A549 (cell line): ENCODE measurements at regions not wholly inside any gene's neighbourhood (a gene's known extent, or its start where the extent isn't known, plus 50 kb on each side); places are given as distances from the start of the nearest gene placed in this dataset.

Experiments used
- ATAC-seq, 2 experiments: fragments of 200-7000 bp in 1 of 2; fragments of >200 bp in 1 of 2; cut with Nextera tagmentation in 1 of 2; cut with Tn5 transposase in 1 of 2; 3 replicates each; pipeline versions ENCODE4 v1.8.0 to v1.9.1; 2018 to 2020; ENCODE audit warnings: mild to moderate bottlenecking in 1 of 2, moderate library complexity in 1 of 2
- CTCF ChIA-PET: fragments of 300-600 bp; sonication (Branson Sonifier 250); formaldehyde crosslinking; extraction: SDS; loops from one replicate; lab custom pipeline; 2021; ENCODE audit warnings: antibody characterized with exemption, inconsistent platforms; lab: Yijun Ruan, JAX
- POLR2A ChIA-PET: fragments of 350-600 bp; formaldehyde crosslinking; extraction: SDS; loops from one replicate; lab custom pipeline; 2021; ENCODE audit warnings: antibody characterized with exemption, inconsistent platforms; lab: Yijun Ruan, JAX
- DNase-seq, 2 experiments: peaks; one replicate each; pipeline versions ENCODE4 v3.0.0 to v3.0.0-alpha.2; 2011 to 2016; ENCODE audit warnings: low read depth in 1 of 2, low spot score in 1 of 2
- FAIRE-seq: peaks from 2 replicates; lab custom pipeline; 2011; peaks lifted over from hg19 to GRCh38; lab: Jason Lieb, UNC
- H3K27ac ChIP-seq, 2 experiments: fragments of >200 bp; sonication (Bioruptor Twin); formaldehyde crosslinking; 3 replicates each; pipeline ENCODE4 v1.5.1; 2016 to 2017
- H3K4me1 ChIP-seq: fragments of >200 bp; sonication (Bioruptor Twin); formaldehyde crosslinking; 3 replicates; pipeline ENCODE4 v1.6.1; 2016
- H3K4me2 ChIP-seq: fragments of >200 bp; sonication (Bioruptor Twin); formaldehyde crosslinking; 3 replicates; pipeline ENCODE4 v1.6.1; 2016
- H3K4me3 ChIP-seq: fragments of >200 bp; sonication (Bioruptor Twin); formaldehyde crosslinking; 3 replicates; pipeline ENCODE4 v1.5.1; 2016
- H3K9me3 ChIP-seq: fragments of >200 bp; sonication (Bioruptor Twin); formaldehyde crosslinking; 3 replicates; pipeline ENCODE4 v1.6.1; 2016
- EHMT2 ChIP-seq: fragments of 200-600 bp; sonication (generic); IDR thresholded peaks from 2 replicates; pipeline ENCODE4 v1.6.1; 2016; ENCODE audit warnings: antibody characterized with exemption, low read depth, mild to moderate bottlenecking, moderate library complexity
- ELK1 ChIP-seq: fragments of 150-350 bp; IDR thresholded peaks from 2 replicates; pipeline ENCODE4 v1.6.1; 2014; ENCODE audit warnings: low read depth, mild to moderate bottlenecking, low read length
- ESRRA ChIP-seq: fragments of 150-350 bp; IDR thresholded peaks from 2 replicates; pipeline ENCODE4 v1.6.1; 2014; ENCODE audit warnings: mild to moderate bottlenecking, low read length, borderline replicate concordance
- GATA3 ChIP-seq: IDR thresholded peaks from 2 replicates; pipeline ENCODE4 v1.6.1; 2012; ENCODE audit warnings: borderline replicate concordance
- HOXB13 ChIP-seq: fragments of 250-450 bp; sonication (Bioruptor Pico); IDR thresholded peaks from 2 replicates; pipeline ENCODE4 v1.5.0; 2020; ENCODE audit warnings: low read depth, mild to moderate bottlenecking, moderate library complexity
- HOXB5 ChIP-seq: fragments of 250-450 bp; sonication (Bioruptor Pico); IDR thresholded peaks from 2 replicates; pipeline ENCODE4 v1.5.0; 2020; ENCODE audit warnings: mild to moderate bottlenecking, moderate library complexity
- JUN ChIP-seq, 2 experiments: fragments of >200 bp; sonication (Bioruptor Twin); formaldehyde crosslinking; IDR thresholded peaks; 2 replicates in 1 of 2; 3 replicates in 1 of 2; pipeline ENCODE4 v1.6.1; 2016 to 2017
- JUNB ChIP-seq: fragments of >200 bp; sonication (Bioruptor Twin); formaldehyde crosslinking; IDR thresholded peaks from 2 replicates; pipeline ENCODE4 v1.6.1; 2016
- KDM5A ChIP-seq: fragments of 200-600 bp; sonication (generic); IDR thresholded peaks from 2 replicates; pipeline ENCODE4 v1.6.1; 2016; ENCODE audit warnings: antibody characterized with exemption, mild to moderate bottlenecking
- MAFK ChIP-seq: fragments of 450-650 bp; IDR thresholded peaks from 2 replicates; pipeline ENCODE4 v1.6.1; 2014; ENCODE audit not compliant: partially characterized antibody
- NPAS2 ChIP-seq: fragments of 250-450 bp; sonication (Bioruptor Pico); IDR thresholded peaks from 2 replicates; pipeline ENCODE4 v1.8.0; 2022; ENCODE audit warnings: mild to moderate bottlenecking, moderate library complexity, borderline replicate concordance
- PHF8 ChIP-seq: fragments of 200-600 bp; sonication (generic); IDR thresholded peaks from 2 replicates; pipeline ENCODE4 v1.6.1; 2016; ENCODE audit warnings: low read depth, mild to moderate bottlenecking, antibody characterized with exemption, moderate library complexity, borderline replicate concordance
- RAD21 ChIP-seq, 2 experiments: fragments of >200 bp in 1 of 2; sonication (Bioruptor Twin) in 1 of 2; formaldehyde crosslinking in 1 of 2; IDR thresholded peaks in 1 of 2; conservative IDR thresholded peaks in 1 of 2; 2 replicates in 1 of 2; 3 replicates in 1 of 2; pipeline ENCODE4 v1.6.1; 2012 to 2018; ENCODE audit warnings: inconsistent platforms in 1 of 2
- REST ChIP-seq: fragments of 200-600 bp; sonication (generic); IDR thresholded peaks from 2 replicates; pipeline ENCODE4 v1.6.1; 2016; ENCODE audit warnings: antibody characterized with exemption, mild to moderate bottlenecking, moderate library complexity
- RFX5 ChIP-seq: fragments of 450-650 bp; IDR thresholded peaks from 2 replicates; pipeline ENCODE4 v1.7.1; 2014; ENCODE audit warnings: antibody characterized with exemption, mild to moderate bottlenecking, moderate library complexity
- TFCP2L1 ChIP-seq: fragments of 250-450 bp; sonication (Bioruptor Pico); IDR thresholded peaks from 2 replicates; pipeline ENCODE4 v1.5.0; 2021; ENCODE audit warnings: mild to moderate bottlenecking
- ZC3H11A ChIP-seq: fragments of 450-650 bp; IDR thresholded peaks from 2 replicates; pipeline ENCODE4 v1.6.1; 2014; ENCODE audit warnings: antibody characterized with exemption, mild to moderate bottlenecking
- ZFP36 ChIP-seq: fragments of 450-650 bp; IDR thresholded peaks from 2 replicates; pipeline ENCODE4 v1.6.1; 2014; ENCODE audit warnings: borderline replicate concordance; ENCODE audit not compliant: partially characterized antibody
- WGBS: methylation state at CpG from one replicate; pipeline ENCODE4 v1.1.6; 2017; ENCODE audit errors: missing lambda C conversion rate; 5-methylcytosine and 5-hydroxymethylcytosine counted together

- DNase-seq (no peak), ATAC-seq (no peak), FAIRE-seq (no peak)
- WGBS, result 94% methylated on average over 10 of the region's 10 CpGs
- Histone ChIP-seq H3K4me3 (no peak overlapping the region), H3K27ac (no peak overlapping the region), H3K4me1 (0 out of 3 replicates have a peak, but pooled peaks cover 4% of the 10 kb centered on the region), H3K9me3 (no peaks in the 10 kb centered on the region), H3K4me2 (no peak overlapping the region)
- TF ChIP-seq ZC3H11A (no peak), HOXB13 (no peak), GATA3 (no peak)
- ChIA-PET POLR2A (no interaction called here), CTCF (interaction anchor here (1.2 to 3.7 kb wide), 2 partner anchors 9 to 11 kb away, joined by 3 to 23 read pairs; no protein-coding TSS in a partner anchor)
These were observed 81.6 kb downstream of the FOXA2 start for GRCh38 chr20:22502731-22503191.

- CTCF ChIA-PET, result interaction anchor here (1.1 to 3.6 kb wide), 6 partner anchors 9 to 85 kb away, joined by 3 to 16 read pairs (median 6); no protein-coding TSS in a partner anchor
These were observed 82.6 kb downstream of the FOXA2 start for GRCh38 chr20:22501566-22502344.

More at GRCh38 chr20:22501566-22502344, 82.6 kb downstream of the FOXA2 start:
- TF ChIP-seq ELK1 (no peak), ZFP36 (no peak), PHF8 (no peak), JUNB (no peak), JUN (IDR thresholded peaks at IDR 0.05) (no peak), TFCP2L1 (CRISPR knock-in tag) (no peak), ESRRA (no peak), NPAS2 (CRISPR knock-in tag) (no peak), REST (no peak), KDM5A (no peak), MAFK (no peak), HOXB5 (CRISPR knock-in tag) (no peak), HOXB13 (no peak), EHMT2 (no peak), ZC3H11A (no peak), RFX5 (no peak), RAD21 (conservative IDR thresholded peaks at IDR 0.05 in 1 of 2, IDR thresholded peaks at IDR 0.05 in 1 of 2) (no peak)
- ATAC-seq, result no peak
- 78% methylated on average over 11 of the region's 11 CpGs for WGBS
- Histone ChIP-seq H3K4me3 (no peak overlapping the region), H3K4me2 (no peak overlapping the region), H3K4me1 (0 out of 3 replicates have a peak, but pooled peaks cover 2% of the 10 kb centered on the region), H3K27ac (0 out of 6 replicates have a peak overlapping the region, but pooled peaks of 1 of the 2 experiments have one; percentile 4), H3K9me3 (no peaks in the 10 kb centered on the region)
- POLR2A ChIA-PET, result no interaction called here
- FAIRE-seq, result no peak
- DNase-seq, result no peak
